Neural progenitor cell (in vitro differentiated cells): ENCODE measurements at regions not wholly inside any gene's neighbourhood (a gene's known extent, or its start where the extent isn't known, plus 50 kb on each side); places are given as distances from the start of the nearest gene placed in this dataset.

ENCODE experiments used
- CTCF ChIP-seq: fragments of 200-600 bp; sonication (generic); IDR thresholded peaks from 2 replicates; pipeline ENCODE4 v1.5.1; 2017; ENCODE audit warnings: antibody characterized with exemption, mild to moderate bottlenecking
- EZH2 ChIP-seq: fragments of 200-600 bp; sonication (generic); IDR thresholded peaks from 2 replicates; pipeline ENCODE4 v1.6.1; 2017; ENCODE audit warnings: antibody characterized with exemption, mild to moderate bottlenecking, moderate library complexity

GRCh38 chr2:109053716-109054115 lies 64.7 kb upstream of the EDAR start:
- no peak for TF ChIP-seq CTCF
- TF ChIP-seq EZH2, result no peak
